ENCODE measurements at regions not wholly inside any gene's neighbourhood (a gene's known extent, or its start where the extent isn't known, plus 50 kb on each side); places are given as distances from the start of the nearest gene placed in this dataset.

DNA sequence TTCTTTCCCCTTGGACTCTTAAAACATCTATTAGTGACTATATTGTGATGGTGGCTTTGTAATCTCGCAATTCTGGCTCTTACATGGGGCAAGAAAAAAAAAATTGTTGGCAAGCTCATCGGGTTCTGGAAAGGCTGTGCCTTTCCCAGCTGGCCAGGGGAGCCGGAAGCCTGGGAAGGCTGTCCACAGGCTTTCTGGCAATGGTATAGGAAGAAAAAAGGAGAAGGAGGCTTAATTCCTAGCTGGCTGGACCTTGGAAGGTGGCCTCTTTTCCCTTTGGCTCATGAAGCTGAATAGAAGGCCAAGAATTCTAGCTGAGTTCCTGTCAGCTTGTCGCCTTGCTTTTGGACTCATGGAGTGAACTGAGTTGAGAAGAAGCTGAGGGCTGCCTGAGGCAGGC is 243.5 kb upstream of the SEMA6D start:
- TF ChIP-seq RAD21 (IDR thresholded peaks at IDR 0.05; ENCODE audit: low read depth) (no peak), EP300 (IDR thresholded peaks at IDR 0.05; ENCODE audit: borderline replicate concordance) (no peak), ZBTB7A (IDR thresholded peaks at IDR 0.05; ENCODE audit: low read depth) (no peak), TAF1 (IDR thresholded peaks at IDR 0.05; ENCODE audit: low read depth) (no peak), USF1 (IDR thresholded peaks at IDR 0.05) (no peak), TCF12 (IDR thresholded peaks at IDR 0.05; ENCODE audit: low read depth) (no peak), FOXM1 (IDR thresholded peaks at IDR 0.05; ENCODE audit: borderline replicate concordance, low read depth) (no peak), CEBPB (IDR thresholded peaks at IDR 0.05) (no peak), EGR1 (IDR thresholded peaks at IDR 0.05) (no peak), TEAD4 (IDR thresholded peaks at IDR 0.05) (no peak), YY1 (IDR thresholded peaks at IDR 0.05; ENCODE audit: low read depth) (no peak)
- TF ChIP-seq, protein P1, sequence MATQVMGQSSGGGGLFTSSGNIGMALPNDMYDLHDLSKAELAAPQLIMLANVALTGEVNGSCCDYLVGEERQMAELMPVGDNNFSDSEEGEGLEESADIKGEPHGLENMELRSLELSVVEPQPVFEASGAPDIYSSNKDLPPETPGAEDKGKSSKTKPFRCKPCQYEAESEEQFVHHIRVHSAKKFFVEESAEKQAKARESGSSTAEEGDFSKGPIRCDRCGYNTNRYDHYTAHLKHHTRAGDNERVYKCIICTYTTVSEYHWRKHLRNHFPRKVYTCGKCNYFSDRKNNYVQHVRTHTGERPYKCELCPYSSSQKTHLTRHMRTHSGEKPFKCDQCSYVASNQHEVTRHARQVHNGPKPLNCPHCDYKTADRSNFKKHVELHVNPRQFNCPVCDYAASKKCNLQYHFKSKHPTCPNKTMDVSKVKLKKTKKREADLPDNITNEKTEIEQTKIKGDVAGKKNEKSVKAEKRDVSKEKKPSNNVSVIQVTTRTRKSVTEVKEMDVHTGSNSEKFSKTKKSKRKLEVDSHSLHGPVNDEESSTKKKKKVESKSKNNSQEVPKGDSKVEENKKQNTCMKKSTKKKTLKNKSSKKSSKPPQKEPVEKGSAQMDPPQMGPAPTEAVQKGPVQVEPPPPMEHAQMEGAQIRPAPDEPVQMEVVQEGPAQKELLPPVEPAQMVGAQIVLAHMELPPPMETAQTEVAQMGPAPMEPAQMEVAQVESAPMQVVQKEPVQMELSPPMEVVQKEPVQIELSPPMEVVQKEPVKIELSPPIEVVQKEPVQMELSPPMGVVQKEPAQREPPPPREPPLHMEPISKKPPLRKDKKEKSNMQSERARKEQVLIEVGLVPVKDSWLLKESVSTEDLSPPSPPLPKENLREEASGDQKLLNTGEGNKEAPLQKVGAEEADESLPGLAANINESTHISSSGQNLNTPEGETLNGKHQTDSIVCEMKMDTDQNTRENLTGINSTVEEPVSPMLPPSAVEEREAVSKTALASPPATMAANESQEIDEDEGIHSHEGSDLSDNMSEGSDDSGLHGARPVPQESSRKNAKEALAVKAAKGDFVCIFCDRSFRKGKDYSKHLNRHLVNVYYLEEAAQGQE (IDR thresholded peaks at IDR 0.05; ENCODE audit: low read depth) = no peak
- TF ChIP-seq, protein P2, sequence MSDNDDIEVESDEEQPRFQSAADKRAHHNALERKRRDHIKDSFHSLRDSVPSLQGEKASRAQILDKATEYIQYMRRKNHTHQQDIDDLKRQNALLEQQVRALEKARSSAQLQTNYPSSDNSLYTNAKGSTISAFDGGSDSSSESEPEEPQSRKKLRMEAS (IDR thresholded peaks at IDR 0.05) = no peak
